ENCODE measurements at regions not wholly inside any gene's neighbourhood (a gene's known extent, or its start where the extent isn't known, plus 50 kb on each side); places are given as distances from the start of the nearest gene placed in this dataset.

GRCh38 chr1:91124290-91124985, 102.6 kb upstream of the ZNF644 start:
- TF ChIP-seq, protein P1, sequence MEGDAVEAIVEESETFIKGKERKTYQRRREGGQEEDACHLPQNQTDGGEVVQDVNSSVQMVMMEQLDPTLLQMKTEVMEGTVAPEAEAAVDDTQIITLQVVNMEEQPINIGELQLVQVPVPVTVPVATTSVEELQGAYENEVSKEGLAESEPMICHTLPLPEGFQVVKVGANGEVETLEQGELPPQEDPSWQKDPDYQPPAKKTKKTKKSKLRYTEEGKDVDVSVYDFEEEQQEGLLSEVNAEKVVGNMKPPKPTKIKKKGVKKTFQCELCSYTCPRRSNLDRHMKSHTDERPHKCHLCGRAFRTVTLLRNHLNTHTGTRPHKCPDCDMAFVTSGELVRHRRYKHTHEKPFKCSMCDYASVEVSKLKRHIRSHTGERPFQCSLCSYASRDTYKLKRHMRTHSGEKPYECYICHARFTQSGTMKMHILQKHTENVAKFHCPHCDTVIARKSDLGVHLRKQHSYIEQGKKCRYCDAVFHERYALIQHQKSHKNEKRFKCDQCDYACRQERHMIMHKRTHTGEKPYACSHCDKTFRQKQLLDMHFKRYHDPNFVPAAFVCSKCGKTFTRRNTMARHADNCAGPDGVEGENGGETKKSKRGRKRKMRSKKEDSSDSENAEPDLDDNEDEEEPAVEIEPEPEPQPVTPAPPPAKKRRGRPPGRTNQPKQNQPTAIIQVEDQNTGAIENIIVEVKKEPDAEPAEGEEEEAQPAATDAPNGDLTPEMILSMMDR (IDR thresholded peaks at IDR 0.05) = no peak
- no peak for TF ChIP-seq EP300 (IDR thresholded peaks at IDR 0.05; ENCODE audit: low read depth)
- no peak for TF ChIP-seq POLR2AphosphoS5 (IDR thresholded peaks at IDR 0.05)
